ENCODE measurements at regions not wholly inside any gene's neighbourhood (a gene's known extent, or its start where the extent isn't known, plus 50 kb on each side); places are given as distances from the start of the nearest gene placed in this dataset.
A peak's percentile ranks its signal among the peaks of the same experiment; 100 is the strongest.

DNA sequence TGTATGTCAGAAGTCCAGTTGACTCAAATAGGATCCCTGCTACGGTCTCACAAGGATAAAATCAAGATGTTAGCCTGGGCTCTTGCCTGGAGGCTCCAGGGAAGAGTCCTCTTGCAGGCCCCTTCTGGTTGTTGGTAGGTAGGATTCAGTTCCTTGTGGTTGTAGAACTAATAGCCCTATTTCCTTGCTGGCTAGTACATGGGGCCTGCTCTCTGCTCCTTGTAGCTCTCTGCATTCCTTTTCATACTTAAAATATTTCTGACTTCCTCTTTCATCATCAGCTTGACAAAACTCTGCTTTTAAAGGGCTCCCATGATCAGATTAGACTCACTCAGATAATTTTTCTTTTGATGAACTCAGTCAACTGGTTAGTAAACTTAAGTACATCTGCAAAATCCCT is 756.7 kb downstream of the GATA3 start:
- Histone ChIP-seq H3K4me3 (ENCODE audit: low read depth, low read length) (no peak overlapping the region), H3K27ac (ENCODE audit: low read depth, low read length) (no peak overlapping the region), H3K9me3 (ENCODE audit: control insufficient read depth, insufficient read depth, low read length) (no peaks in the 10 kb centered on the region), H3K27me3 (ENCODE audit: control insufficient read depth, insufficient read depth, low read length) (no peaks in the 10 kb centered on the region), H3K36me3 (ENCODE audit: control insufficient read depth, insufficient read depth, low read length) (no peaks in the 10 kb centered on the region), H3K4me1 (ENCODE audit: control insufficient read depth, insufficient read depth, low read length) (no peaks in the 10 kb centered on the region)
- no CpG with 5 or more reads among the region's 1 CpG for WGBS (ENCODE audit: insufficient coverage)
- DNase-seq (ENCODE audit: low read depth in 4 of 6, low spot score in 6 of 6): no peak

DNA sequence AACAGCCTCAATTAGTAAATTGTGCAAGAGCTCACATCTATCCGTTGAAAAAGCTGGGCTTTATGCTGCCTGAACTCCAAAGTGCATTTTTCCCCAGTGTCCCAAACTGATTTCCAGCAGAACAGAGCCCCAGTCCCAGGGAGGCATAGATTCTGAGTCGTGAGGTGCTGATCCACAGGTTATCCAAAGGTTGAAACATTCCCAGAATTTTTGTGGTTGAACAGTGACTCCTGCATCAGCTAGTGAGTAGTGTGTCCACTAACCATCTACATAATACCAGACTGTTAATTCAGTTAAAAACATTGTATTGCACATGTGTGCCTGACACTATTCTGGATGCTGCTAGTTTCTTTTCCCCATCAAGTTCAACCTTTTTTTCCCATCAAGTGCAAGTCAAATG is 761.5 kb downstream of the GATA3 start:
- Histone ChIP-seq H3K27me3 (ENCODE audit: control insufficient read depth, insufficient read depth, low read length) (no peaks in the 10 kb centered on the region), H3K36me3 (ENCODE audit: control insufficient read depth, insufficient read depth, low read length) (no peaks in the 10 kb centered on the region), H3K4me1 (ENCODE audit: control insufficient read depth, insufficient read depth, low read length) (no peaks in the 10 kb centered on the region), H3K27ac (ENCODE audit: low read depth, low read length) (no peak overlapping the region), H3K4me3 (ENCODE audit: low read depth, low read length) (no peak overlapping the region), H3K9me3 (ENCODE audit: control insufficient read depth, insufficient read depth, low read length) (no peaks in the 10 kb centered on the region)
- DNase-seq (ENCODE audit: low read depth in 4 of 6, low spot score in 6 of 6): no peak
- WGBS (ENCODE audit: insufficient coverage): 91% methylated on average over 1 of the region's 2 CpGs

DNA sequence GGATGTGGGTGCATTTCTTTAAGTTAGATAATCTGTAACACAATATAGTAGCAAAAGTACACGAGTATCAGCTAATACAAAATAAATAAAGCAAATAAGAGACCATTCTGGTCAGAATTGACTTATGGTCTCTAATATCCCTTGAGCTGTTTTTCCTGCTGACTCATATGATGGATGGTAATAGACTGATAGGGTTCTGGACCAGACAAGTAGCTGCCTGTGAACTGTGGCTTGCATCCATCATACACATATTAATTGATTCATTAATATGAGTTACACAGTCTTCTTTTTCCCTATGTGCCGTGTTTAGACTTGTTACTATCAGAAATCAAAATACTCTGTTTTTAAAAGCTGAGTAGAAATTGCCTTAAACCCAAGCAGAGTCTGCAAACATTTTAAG is 762.8 kb downstream of the GATA3 start:
- 20% methylated on average over 1 of the region's 2 CpGs for WGBS (ENCODE audit: insufficient coverage)
- no peaks in the 10 kb centered on the region for H3K36me3 ChIP-seq (ENCODE audit: control insufficient read depth, insufficient read depth, low read length)

DNA sequence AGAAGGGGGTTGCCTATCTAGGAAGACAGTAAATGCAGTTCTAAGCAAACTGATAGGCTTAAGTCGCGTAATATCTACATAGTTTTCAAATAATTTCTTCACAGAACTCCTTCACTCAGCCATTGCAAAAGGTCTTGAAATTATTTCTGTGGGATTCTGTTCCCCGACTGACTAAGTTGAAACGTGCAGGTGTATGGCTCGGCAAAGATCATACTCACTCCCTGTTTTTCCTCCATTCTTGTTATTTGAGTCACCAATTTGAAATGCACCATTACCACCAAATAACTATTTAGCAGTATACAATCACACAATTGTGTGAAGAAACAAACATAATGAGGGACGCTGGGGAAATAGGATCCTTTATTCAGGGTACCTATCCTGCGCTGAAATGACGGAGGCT is 771.1 kb downstream of the GATA3 start:
- Histone ChIP-seq H3K9me3 (ENCODE audit: control insufficient read depth, insufficient read depth, low read length) (no peaks in the 10 kb centered on the region), H3K27ac (ENCODE audit: low read depth, low read length) (no peak overlapping the region), H3K4me1 (ENCODE audit: control insufficient read depth, insufficient read depth, low read length) (no peaks in the 10 kb centered on the region), H3K4me3 (ENCODE audit: low read depth, low read length) (no peak overlapping the region), H3K27me3 (ENCODE audit: control insufficient read depth, insufficient read depth, low read length) (no peaks in the 10 kb centered on the region), H3K36me3 (ENCODE audit: control insufficient read depth, insufficient read depth, low read length) (no peaks in the 10 kb centered on the region)
- DNase-seq (ENCODE audit: low read depth in 4 of 6, low spot score in 6 of 6): peak in 2 of 6 donors; percentile 1 to 53
- WGBS (ENCODE audit: insufficient coverage): 10% methylated on average over 4 of the region's 8 CpGs

More for the DNA sequence above, 762.8 kb downstream of the GATA3 start:
- Histone ChIP-seq H3K4me3 (ENCODE audit: low read depth, low read length) (no peak overlapping the region), H3K27ac (ENCODE audit: low read depth, low read length) (no peak overlapping the region), H3K9me3 (ENCODE audit: control insufficient read depth, insufficient read depth, low read length) (no peaks in the 10 kb centered on the region), H3K27me3 (ENCODE audit: control insufficient read depth, insufficient read depth, low read length) (no peaks in the 10 kb centered on the region), H3K4me1 (ENCODE audit: control insufficient read depth, insufficient read depth, low read length) (no peaks in the 10 kb centered on the region)
- no peak for DNase-seq (ENCODE audit: low read depth in 4 of 6, low spot score in 6 of 6)

DNA sequence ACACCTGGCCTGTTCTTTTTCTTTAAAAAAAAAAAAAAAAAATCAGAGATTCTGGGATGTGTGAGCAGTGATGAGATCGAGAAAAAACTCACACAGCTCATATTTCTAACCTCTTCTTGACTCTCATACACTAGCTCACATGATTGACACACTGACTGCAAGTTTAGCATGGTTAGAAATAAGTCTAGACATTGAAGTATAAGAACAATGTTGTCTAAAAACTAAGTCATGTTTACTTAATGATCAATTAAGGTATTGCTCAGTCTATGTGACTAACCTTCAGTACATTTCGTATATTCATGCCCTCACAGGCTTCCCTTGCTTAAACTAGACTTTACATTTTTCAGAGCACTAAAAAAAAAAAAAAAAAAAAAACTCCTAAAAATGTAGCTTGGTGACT is 775.1 kb downstream of the GATA3 start:
- DNase-seq (ENCODE audit: low read depth in 4 of 6, low spot score in 6 of 6): no peak
- no peaks in the 10 kb centered on the region for H3K4me1 ChIP-seq (ENCODE audit: control insufficient read depth, insufficient read depth, low read length)
- H3K27me3 ChIP-seq (ENCODE audit: control insufficient read depth, insufficient read depth, low read length): no peaks in the 10 kb centered on the region
- no peak overlapping the region for H3K4me3 ChIP-seq (ENCODE audit: low read depth, low read length)
- H3K9me3 ChIP-seq (ENCODE audit: control insufficient read depth, insufficient read depth, low read length): no peaks in the 10 kb centered on the region
- H3K27ac ChIP-seq (ENCODE audit: low read depth, low read length): no peak overlapping the region
- no CpG with 5 or more reads among the region's 2 CpGs for WGBS (ENCODE audit: insufficient coverage)
- H3K36me3 ChIP-seq (ENCODE audit: control insufficient read depth, insufficient read depth, low read length): no peaks in the 10 kb centered on the region

DNA sequence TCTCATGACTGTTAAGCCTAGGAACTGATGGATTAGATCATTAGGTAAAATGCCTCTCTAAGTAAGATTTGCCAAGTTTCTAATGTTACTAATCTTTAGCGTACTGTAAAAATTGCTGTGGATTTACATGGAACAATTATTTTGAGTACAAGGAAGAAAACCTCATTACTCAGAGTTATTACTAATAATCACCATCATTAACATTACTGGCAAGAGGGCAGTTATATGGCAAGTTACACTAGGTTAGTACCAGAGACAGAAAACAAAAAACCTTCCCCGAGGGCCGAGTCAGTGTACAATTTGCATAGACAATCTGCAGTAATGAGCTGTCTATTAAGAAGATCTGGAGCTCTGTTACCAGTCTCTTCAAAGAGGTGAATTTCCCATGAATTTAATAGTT is 775.6 kb downstream of the GATA3 start:
- no peaks in the 10 kb centered on the region for H3K9me3 ChIP-seq (ENCODE audit: control insufficient read depth, insufficient read depth, low read length)
- 83% methylated on average over 2 of the region's 3 CpGs for WGBS (ENCODE audit: insufficient coverage)
- no peak overlapping the region for H3K27ac ChIP-seq (ENCODE audit: low read depth, low read length)
- no peak overlapping the region for H3K4me3 ChIP-seq (ENCODE audit: low read depth, low read length)
- H3K4me1 ChIP-seq (ENCODE audit: control insufficient read depth, insufficient read depth, low read length): no peaks in the 10 kb centered on the region
- H3K27me3 ChIP-seq (ENCODE audit: control insufficient read depth, insufficient read depth, low read length): no peaks in the 10 kb centered on the region
- peak in 1 of 6 donors; percentile 60 for DNase-seq (ENCODE audit: low read depth in 4 of 6, low spot score in 6 of 6)
- H3K36me3 ChIP-seq (ENCODE audit: control insufficient read depth, insufficient read depth, low read length): no peaks in the 10 kb centered on the region

DNA sequence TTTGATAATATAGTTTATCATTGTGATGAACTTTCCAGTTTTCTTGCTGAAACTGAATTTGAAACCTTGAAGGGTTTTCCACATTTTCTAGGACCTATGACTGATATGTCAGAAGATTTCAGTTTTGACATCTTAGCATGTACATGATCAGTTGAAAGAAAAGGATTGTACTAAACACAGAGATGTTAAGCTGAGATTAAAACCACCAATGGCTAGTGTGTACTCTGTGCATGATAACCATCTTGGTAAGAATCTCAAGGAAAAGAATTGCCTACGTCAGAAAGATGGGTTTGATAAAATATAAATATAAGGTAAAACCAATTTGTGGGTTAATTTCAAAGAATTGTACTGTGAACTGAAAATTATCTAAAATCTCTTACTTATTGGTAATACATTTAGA is 776.4 kb downstream of the GATA3 start:
- H3K36me3 ChIP-seq (ENCODE audit: control insufficient read depth, insufficient read depth, low read length): no peaks in the 10 kb centered on the region
- H3K27ac ChIP-seq (ENCODE audit: low read depth, low read length): no peak overlapping the region
- no peak overlapping the region for H3K4me3 ChIP-seq (ENCODE audit: low read depth, low read length)
- H3K4me1 ChIP-seq (ENCODE audit: control insufficient read depth, insufficient read depth, low read length): no peaks in the 10 kb centered on the region
- DNase-seq (ENCODE audit: low read depth in 4 of 6, low spot score in 6 of 6): no peak
- WGBS (ENCODE audit: insufficient coverage): no CpG with 5 or more reads among the region's 1 CpG
- no peaks in the 10 kb centered on the region for H3K9me3 ChIP-seq (ENCODE audit: control insufficient read depth, insufficient read depth, low read length)
- no peaks in the 10 kb centered on the region for H3K27me3 ChIP-seq (ENCODE audit: control insufficient read depth, insufficient read depth, low read length)

DNA sequence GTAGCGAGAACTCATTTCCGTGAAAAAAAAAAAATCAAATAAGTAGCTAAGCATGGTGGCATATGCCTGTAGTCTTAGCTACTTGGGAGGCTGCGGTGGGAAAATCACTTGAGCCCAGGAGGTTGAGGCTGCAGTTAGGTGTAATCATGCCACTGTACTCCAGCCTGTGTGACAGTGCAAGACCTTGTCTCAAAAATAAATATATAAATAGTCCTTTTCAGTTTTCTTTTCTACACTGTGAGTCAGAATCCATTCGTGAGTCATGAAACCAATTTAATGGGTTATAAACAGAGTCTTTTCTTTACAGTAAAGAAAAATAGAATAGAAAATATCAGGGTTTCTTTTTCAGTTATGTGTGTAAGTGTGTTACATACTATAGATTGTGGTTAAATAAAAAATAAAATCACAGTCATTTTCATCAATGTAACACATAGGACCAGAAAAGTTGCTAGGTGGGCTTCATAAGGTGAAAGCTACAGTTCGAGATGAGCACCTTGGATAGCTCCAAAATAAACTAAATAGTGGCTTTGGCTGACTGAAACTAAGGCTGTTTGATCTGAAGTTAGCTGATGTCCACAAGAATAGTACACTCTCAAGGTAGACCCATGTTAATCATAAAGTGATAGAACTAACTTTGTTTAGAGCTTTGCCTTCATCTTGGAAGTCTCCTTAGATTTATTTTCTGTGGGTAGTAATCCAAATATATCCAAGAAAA is 781.1 kb downstream of the GATA3 start:
- no CpG with 5 or more reads among the region's 5 CpGs for WGBS (ENCODE audit: insufficient coverage)
- Histone ChIP-seq H3K4me1 (ENCODE audit: control insufficient read depth, insufficient read depth, low read length) (no peaks in the 10 kb centered on the region), H3K36me3 (ENCODE audit: control insufficient read depth, insufficient read depth, low read length) (no peaks in the 10 kb centered on the region), H3K27me3 (ENCODE audit: control insufficient read depth, insufficient read depth, low read length) (no peaks in the 10 kb centered on the region), H3K4me3 (ENCODE audit: low read depth, low read length) (no peak overlapping the region), H3K9me3 (ENCODE audit: control insufficient read depth, insufficient read depth, low read length) (no peaks in the 10 kb centered on the region), H3K27ac (ENCODE audit: low read depth, low read length) (no peak overlapping the region)
- DNase-seq (ENCODE audit: low read depth in 4 of 6, low spot score in 6 of 6): no peak

DNA sequence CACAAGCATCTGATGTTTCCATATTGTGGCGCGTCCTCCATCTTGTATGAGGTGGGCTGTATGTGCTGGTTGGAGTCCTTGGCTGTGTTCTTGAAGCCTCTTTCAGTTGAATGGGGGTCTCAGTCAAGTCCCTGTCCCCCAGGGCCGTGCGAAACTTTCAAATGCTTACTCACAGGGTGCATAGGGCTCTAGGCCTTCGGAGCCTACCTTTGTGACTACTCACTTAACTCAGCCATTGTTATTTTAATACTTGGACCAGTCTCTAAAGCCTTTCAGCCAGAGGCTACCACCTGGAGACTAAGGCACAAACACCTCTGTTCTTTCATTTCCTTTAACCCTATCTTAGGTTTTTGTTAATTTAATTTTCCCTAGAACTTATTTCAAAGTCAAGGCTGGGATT is 785.9 kb downstream of the GATA3 start:
- no peak overlapping the region for H3K27ac ChIP-seq (ENCODE audit: low read depth, low read length)
- H3K36me3 ChIP-seq (ENCODE audit: control insufficient read depth, insufficient read depth, low read length): no peaks in the 10 kb centered on the region
- no peaks in the 10 kb centered on the region for H3K27me3 ChIP-seq (ENCODE audit: control insufficient read depth, insufficient read depth, low read length)
- H3K4me1 ChIP-seq (ENCODE audit: control insufficient read depth, insufficient read depth, low read length): no peaks in the 10 kb centered on the region
- WGBS (ENCODE audit: insufficient coverage): 53% methylated on average over 5 of the region's 5 CpGs
- H3K4me3 ChIP-seq (ENCODE audit: low read depth, low read length): no peak overlapping the region
- peaks cover 1% of the 10 kb centered on the region for H3K9me3 ChIP-seq (ENCODE audit: control insufficient read depth, insufficient read depth, low read length)
- DNase-seq (ENCODE audit: low read depth in 4 of 6, low spot score in 6 of 6): no peak

DNA sequence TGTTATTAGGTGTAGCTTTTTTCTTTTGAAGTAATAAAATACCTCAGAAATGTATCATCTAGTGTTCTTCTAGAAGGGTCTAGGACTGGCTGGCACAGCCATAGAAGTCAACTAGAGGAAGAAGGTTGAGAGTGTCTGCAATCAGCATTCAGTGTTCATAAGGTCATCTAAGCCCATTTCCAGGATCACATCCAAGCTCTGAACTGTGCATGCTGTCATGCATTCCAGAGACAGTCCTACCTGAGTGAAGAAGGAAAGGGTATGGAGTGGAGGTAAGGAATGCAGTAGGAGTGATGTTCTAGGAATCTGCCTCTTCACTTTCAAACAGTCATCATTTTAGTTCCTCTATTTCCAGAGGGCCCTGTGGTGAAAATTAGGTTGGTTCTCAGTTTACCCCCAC is 789.7 kb downstream of the GATA3 start:
- H3K4me1 ChIP-seq (ENCODE audit: control insufficient read depth, insufficient read depth, low read length): no peaks in the 10 kb centered on the region
- H3K27ac ChIP-seq (ENCODE audit: low read depth, low read length): no peak overlapping the region
- no peaks in the 10 kb centered on the region for H3K36me3 ChIP-seq (ENCODE audit: control insufficient read depth, insufficient read depth, low read length)
- DNase-seq (ENCODE audit: low read depth in 4 of 6, low spot score in 6 of 6): no peak
- H3K27me3 ChIP-seq (ENCODE audit: control insufficient read depth, insufficient read depth, low read length): no peaks in the 10 kb centered on the region
- H3K4me3 ChIP-seq (ENCODE audit: low read depth, low read length): no peak overlapping the region
- peaks cover 1% of the 10 kb centered on the region for H3K9me3 ChIP-seq (ENCODE audit: control insufficient read depth, insufficient read depth, low read length)
